ENCODE measurements at regions not wholly inside any gene's neighbourhood (a gene's known extent, or its start where the extent isn't known, plus 50 kb on each side); places are given as distances from the start of the nearest gene placed in this dataset.
"Not testable (repeated sequence)": the region's sequence is repeated elsewhere in the genome, so short reads cannot be mapped to it uniquely, and the experiment has no call there.

DNA sequence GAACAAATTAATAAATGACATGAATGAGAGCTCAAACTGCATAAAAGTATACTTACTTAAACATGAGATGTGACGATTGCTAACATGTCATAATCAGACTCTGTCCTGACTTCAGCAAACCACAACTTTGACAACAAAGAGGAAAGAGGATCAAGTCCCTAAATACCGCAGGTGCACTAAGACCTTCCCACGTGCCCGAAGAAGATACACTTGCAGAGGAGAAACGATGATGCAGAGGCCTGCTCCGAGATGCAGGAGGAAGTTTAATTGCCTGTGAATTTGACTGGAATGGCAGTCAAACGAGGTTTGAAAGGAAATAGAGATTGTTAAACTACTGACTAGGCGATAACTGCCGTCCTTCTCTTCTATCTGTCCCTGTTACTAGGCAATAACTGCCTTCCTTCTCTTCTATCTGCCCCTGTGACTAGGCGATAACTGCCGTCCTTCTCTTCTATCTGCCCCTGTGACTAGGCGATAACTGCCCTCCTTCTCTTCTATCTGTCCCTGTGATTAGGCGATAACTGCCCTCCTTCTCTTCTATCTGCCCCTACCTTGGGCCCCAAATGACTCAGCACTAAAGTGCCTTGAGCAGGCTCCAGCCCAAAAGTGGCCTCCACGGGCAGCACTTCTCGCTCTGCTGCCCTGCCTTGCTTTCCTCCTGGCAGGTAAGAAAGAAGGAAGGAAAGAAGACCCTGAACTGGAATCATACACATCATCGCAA, 2226.0 kb upstream of the DEFB115 start:
- H3K4me3 Mint-ChIP-seq; H3K36me3 Mint-ChIP-seq; H3K4me1 Mint-ChIP-seq (ENCODE audit: unreplicated experiment); H3K27me3 Mint-ChIP-seq; H3K27ac Mint-ChIP-seq; DNase-seq (ENCODE audit: extremely low spot score, unreplicated experiment); H3K9me3 Mint-ChIP-seq: not testable (repeated sequence)

GRCh38 chr20:29044239-29044638, 2213.2 kb upstream of the DEFB115 start:
- H3K27me3 Mint-ChIP-seq; H3K36me3 Mint-ChIP-seq; H3K4me3 Mint-ChIP-seq; H3K4me1 Mint-ChIP-seq (ENCODE audit: unreplicated experiment); H3K27ac Mint-ChIP-seq; DNase-seq (ENCODE audit: extremely low spot score, unreplicated experiment); H3K9me3 Mint-ChIP-seq: not testable (repeated sequence)

GRCh38 chr20:29050008-29050606, 2207.4 kb upstream of the DEFB115 start:
- DNase-seq (ENCODE audit: extremely low spot score, unreplicated experiment); H3K36me3 Mint-ChIP-seq; H3K4me3 Mint-ChIP-seq; H3K27me3 Mint-ChIP-seq; H3K27ac Mint-ChIP-seq; H3K4me1 Mint-ChIP-seq (ENCODE audit: unreplicated experiment); H3K9me3 Mint-ChIP-seq: not testable (repeated sequence)
- TF ChIP-seq, protein P1, sequence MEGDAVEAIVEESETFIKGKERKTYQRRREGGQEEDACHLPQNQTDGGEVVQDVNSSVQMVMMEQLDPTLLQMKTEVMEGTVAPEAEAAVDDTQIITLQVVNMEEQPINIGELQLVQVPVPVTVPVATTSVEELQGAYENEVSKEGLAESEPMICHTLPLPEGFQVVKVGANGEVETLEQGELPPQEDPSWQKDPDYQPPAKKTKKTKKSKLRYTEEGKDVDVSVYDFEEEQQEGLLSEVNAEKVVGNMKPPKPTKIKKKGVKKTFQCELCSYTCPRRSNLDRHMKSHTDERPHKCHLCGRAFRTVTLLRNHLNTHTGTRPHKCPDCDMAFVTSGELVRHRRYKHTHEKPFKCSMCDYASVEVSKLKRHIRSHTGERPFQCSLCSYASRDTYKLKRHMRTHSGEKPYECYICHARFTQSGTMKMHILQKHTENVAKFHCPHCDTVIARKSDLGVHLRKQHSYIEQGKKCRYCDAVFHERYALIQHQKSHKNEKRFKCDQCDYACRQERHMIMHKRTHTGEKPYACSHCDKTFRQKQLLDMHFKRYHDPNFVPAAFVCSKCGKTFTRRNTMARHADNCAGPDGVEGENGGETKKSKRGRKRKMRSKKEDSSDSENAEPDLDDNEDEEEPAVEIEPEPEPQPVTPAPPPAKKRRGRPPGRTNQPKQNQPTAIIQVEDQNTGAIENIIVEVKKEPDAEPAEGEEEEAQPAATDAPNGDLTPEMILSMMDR (conservative IDR thresholded peaks at IDR 0.05) = peak; percentile 26

GRCh38 chr20:29057866-29058484, 2199.5 kb upstream of the DEFB115 start:
- not testable (repeated sequence) for DNase-seq (ENCODE audit: extremely low spot score, unreplicated experiment); H3K4me1 Mint-ChIP-seq (ENCODE audit: unreplicated experiment); H3K9me3 Mint-ChIP-seq; H3K27me3 Mint-ChIP-seq; H3K4me3 Mint-ChIP-seq; H3K27ac Mint-ChIP-seq; H3K36me3 Mint-ChIP-seq
- TF ChIP-seq, protein P1 (conservative IDR thresholded peaks at IDR 0.05) = peak; percentile 57

DNA sequence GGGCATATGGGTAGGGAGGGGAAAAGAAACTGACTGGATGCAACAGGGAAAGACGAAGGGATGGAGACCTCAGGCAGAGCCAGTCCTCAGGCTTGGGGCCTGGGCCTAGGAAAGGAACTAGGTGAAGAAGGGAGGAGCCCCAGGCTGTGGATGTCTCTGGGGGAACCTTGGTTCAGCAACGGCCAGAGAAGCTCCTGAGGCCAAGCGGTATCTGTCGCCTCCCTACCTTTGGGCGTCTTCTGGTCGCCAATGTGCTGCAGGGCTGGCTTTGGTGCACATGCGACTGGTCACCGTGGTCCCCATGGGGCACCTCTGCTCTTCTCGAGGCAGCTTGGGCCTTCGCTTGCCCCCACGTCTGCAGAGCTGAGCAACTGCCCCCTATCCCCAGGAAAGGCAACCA, 2195.0 kb upstream of the DEFB115 start:
- not testable (repeated sequence) for DNase-seq (ENCODE audit: extremely low spot score, unreplicated experiment); H3K27ac Mint-ChIP-seq; H3K4me3 Mint-ChIP-seq; H3K27me3 Mint-ChIP-seq; H3K4me1 Mint-ChIP-seq (ENCODE audit: unreplicated experiment); H3K36me3 Mint-ChIP-seq
- H3K9me3 Mint-ChIP-seq = peaks cover 14% of the 10 kb centered on the region

DNA sequence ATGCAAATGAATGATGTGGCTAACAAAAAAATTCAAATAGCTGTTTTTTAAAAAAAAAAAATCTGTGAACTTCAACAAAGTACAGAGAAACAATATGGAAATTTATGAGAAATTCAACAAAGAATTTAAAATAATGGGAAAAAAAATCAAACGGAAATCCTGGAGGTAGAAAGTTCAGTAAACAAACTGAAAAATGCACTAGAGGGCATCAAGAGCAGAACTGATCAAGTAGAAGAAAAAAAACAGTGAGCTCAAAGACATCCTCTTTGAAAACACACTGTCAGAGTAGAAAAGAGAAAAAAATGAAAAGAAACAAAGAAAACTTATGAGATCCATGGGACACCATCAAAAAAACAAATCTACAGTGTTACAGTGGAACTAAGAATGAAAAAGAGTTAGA, 2191.1 kb upstream of the DEFB115 start:
- H3K4me3 Mint-ChIP-seq; H3K4me1 Mint-ChIP-seq (ENCODE audit: unreplicated experiment); DNase-seq (ENCODE audit: extremely low spot score, unreplicated experiment); H3K27me3 Mint-ChIP-seq; H3K27ac Mint-ChIP-seq; H3K36me3 Mint-ChIP-seq: not testable (repeated sequence)
- peaks cover 18% of the 10 kb centered on the region for H3K9me3 Mint-ChIP-seq

- peaks cover 10% of the 10 kb centered on the region for H3K9me3 Mint-ChIP-seq
- DNase-seq (ENCODE audit: extremely low spot score, unreplicated experiment); H3K27ac Mint-ChIP-seq; H3K27me3 Mint-ChIP-seq; H3K36me3 Mint-ChIP-seq; H3K4me1 Mint-ChIP-seq (ENCODE audit: unreplicated experiment); H3K4me3 Mint-ChIP-seq: not testable (repeated sequence)
Observed at GRCh38 chr20:29073640-29074039, 2183.8 kb upstream of the DEFB115 start.

Measured in type B pancreatic cell (in vitro differentiated cells).